ENCODE measurements at regions not wholly inside any gene's neighbourhood (a gene's known extent, or its start where the extent isn't known, plus 50 kb on each side); places are given as distances from the start of the nearest gene placed in this dataset.

GRCh38 chr6:119581220-119581619, 231.7 kb upstream of the MAN1A1 start:
- no peaks in the 10 kb centered on the region for H3K36me3 ChIP-seq (ENCODE audit: control insufficient read depth, insufficient read depth, low read length)
- no peak overlapping the region for H3K4me2 ChIP-seq (ENCODE audit: extremely low read depth, insufficient read depth, low read length)
- no peaks in the 10 kb centered on the region for H3K9me3 ChIP-seq (ENCODE audit: control insufficient read depth, insufficient read depth, low read depth, low read length)
- DNase-seq (ENCODE audit: low read depth in 2 of 2), result no peak
- no peaks in the 10 kb centered on the region for H3K79me2 ChIP-seq (ENCODE audit: control insufficient read depth, insufficient read depth, low read length)
- H3K4me1 ChIP-seq (ENCODE audit: control insufficient read depth, extremely low read depth, insufficient read depth, low read length), result no peaks in the 10 kb centered on the region
- no peak overlapping the region for H3K9ac ChIP-seq (ENCODE audit: insufficient read depth, low read length)
- TF ChIP-seq CTCF (conservative IDR thresholded peaks at IDR 0.05 in 1 of 2, IDR thresholded peaks at IDR 0.05 in 1 of 2; ENCODE audit: low read depth in 1 of 2, low read length in 2 of 2) (no peak), EZH2 (IDR thresholded peaks at IDR 0.05; ENCODE audit: low read length, missing control alignments) (no peak)
- no peak overlapping the region for H2AFZ ChIP-seq (ENCODE audit: low read length)
- H4K20me1 ChIP-seq (ENCODE audit: control insufficient read depth, extremely low read depth, insufficient read depth, low read length), result no peaks in the 10 kb centered on the region
- H3K27ac ChIP-seq (ENCODE audit: insufficient read depth, low read length), result no peak overlapping the region
- no peaks in the 10 kb centered on the region for H3K27me3 ChIP-seq (ENCODE audit: control insufficient read depth, insufficient read depth, low read length)
- no peak overlapping the region for H3K4me3 ChIP-seq (replicated peaks in 1 of 4; ENCODE audit: control extremely low read depth in 1 of 4, insufficient read depth in 1 of 4, low read depth in 3 of 4, low read length in 4 of 4)

DNA sequence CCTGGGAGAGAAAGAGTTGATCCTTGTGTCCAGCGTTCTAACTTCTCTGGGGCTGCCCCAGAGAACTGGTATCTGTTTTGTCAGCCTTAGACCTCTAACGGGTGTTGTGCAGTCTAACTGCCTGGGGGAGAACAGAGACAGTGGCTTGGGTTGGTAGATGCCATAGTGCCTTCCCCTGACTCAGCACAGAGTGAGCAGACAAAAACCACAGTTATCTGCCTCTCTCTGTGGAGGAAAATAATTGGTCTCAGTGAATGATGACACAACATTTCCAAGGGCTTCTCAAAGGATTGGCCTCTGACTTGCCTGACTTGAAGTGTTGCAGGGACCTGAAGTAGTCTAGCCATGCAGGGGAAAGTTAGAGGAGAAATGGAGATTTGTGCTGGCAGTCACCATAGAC, 226.2 kb upstream of the MAN1A1 start:
- Histone ChIP-seq H4K20me1 (ENCODE audit: control insufficient read depth, extremely low read depth, insufficient read depth, low read length) (no peaks in the 10 kb centered on the region), H3K9me3 (ENCODE audit: control insufficient read depth, insufficient read depth, low read depth, low read length) (no peaks in the 10 kb centered on the region), H3K27ac (ENCODE audit: insufficient read depth, low read length) (no peak overlapping the region), H3K36me3 (ENCODE audit: control insufficient read depth, insufficient read depth, low read length) (no peaks in the 10 kb centered on the region), H3K79me2 (ENCODE audit: control insufficient read depth, insufficient read depth, low read length) (no peaks in the 10 kb centered on the region), H3K4me1 (ENCODE audit: control insufficient read depth, extremely low read depth, insufficient read depth, low read length) (no peaks in the 10 kb centered on the region), H3K27me3 (ENCODE audit: control insufficient read depth, insufficient read depth, low read length) (no peaks in the 10 kb centered on the region), H2AFZ (ENCODE audit: low read length) (peak overlapping the region; percentile 27), H3K4me2 (ENCODE audit: extremely low read depth, insufficient read depth, low read length) (no peak overlapping the region), H3K4me3 (replicated peaks in 1 of 4; ENCODE audit: control extremely low read depth in 1 of 4, insufficient read depth in 1 of 4, low read depth in 3 of 4, low read length in 4 of 4) (no peak overlapping the region), H3K9ac (ENCODE audit: insufficient read depth, low read length) (no peak overlapping the region)
- no peak for TF ChIP-seq CTCF (conservative IDR thresholded peaks at IDR 0.05 in 1 of 2, IDR thresholded peaks at IDR 0.05 in 1 of 2; ENCODE audit: low read depth in 1 of 2, low read length in 2 of 2)
- no peak for TF ChIP-seq EZH2 (IDR thresholded peaks at IDR 0.05; ENCODE audit: low read length, missing control alignments)
- DNase-seq (ENCODE audit: low read depth in 2 of 2), result peak; percentile 9 to 82

- no peaks in the 10 kb centered on the region for H3K9me3 ChIP-seq (ENCODE audit: control insufficient read depth, insufficient read depth, low read depth, low read length)
- H3K4me2 ChIP-seq (ENCODE audit: extremely low read depth, insufficient read depth, low read length), result no peak overlapping the region
- no peaks in the 10 kb centered on the region for H4K20me1 ChIP-seq (ENCODE audit: control insufficient read depth, extremely low read depth, insufficient read depth, low read length)
- H3K79me2 ChIP-seq (ENCODE audit: control insufficient read depth, insufficient read depth, low read length), result no peaks in the 10 kb centered on the region
- no peak for TF ChIP-seq CTCF (conservative IDR thresholded peaks at IDR 0.05 in 1 of 2, IDR thresholded peaks at IDR 0.05 in 1 of 2; ENCODE audit: low read depth in 1 of 2, low read length in 2 of 2)
- TF ChIP-seq EZH2 (IDR thresholded peaks at IDR 0.05; ENCODE audit: low read length, missing control alignments), result no peak
- H3K4me3 ChIP-seq (replicated peaks in 1 of 4; ENCODE audit: control extremely low read depth in 1 of 4, insufficient read depth in 1 of 4, low read depth in 3 of 4, low read length in 4 of 4), result no peak overlapping the region
- H3K27me3 ChIP-seq (ENCODE audit: control insufficient read depth, insufficient read depth, low read length), result no peaks in the 10 kb centered on the region
- H3K4me1 ChIP-seq (ENCODE audit: control insufficient read depth, extremely low read depth, insufficient read depth, low read length), result no peaks in the 10 kb centered on the region
- H3K9ac ChIP-seq (ENCODE audit: insufficient read depth, low read length), result no peak overlapping the region
- no peak for DNase-seq (ENCODE audit: low read depth in 2 of 2)
- H2AFZ ChIP-seq (ENCODE audit: low read length), result no peak overlapping the region
- no peak overlapping the region for H3K27ac ChIP-seq (ENCODE audit: insufficient read depth, low read length)
- H3K36me3 ChIP-seq (ENCODE audit: control insufficient read depth, insufficient read depth, low read length), result no peaks in the 10 kb centered on the region
These were observed 219.0 kb upstream of the MAN1A1 start for GRCh38 chr6:119568580-119568979.
